ENCODE measurements at regions not wholly inside any gene's neighbourhood (a gene's known extent, or its start where the extent isn't known, plus 50 kb on each side); places are given as distances from the start of the nearest gene placed in this dataset.

DNA sequence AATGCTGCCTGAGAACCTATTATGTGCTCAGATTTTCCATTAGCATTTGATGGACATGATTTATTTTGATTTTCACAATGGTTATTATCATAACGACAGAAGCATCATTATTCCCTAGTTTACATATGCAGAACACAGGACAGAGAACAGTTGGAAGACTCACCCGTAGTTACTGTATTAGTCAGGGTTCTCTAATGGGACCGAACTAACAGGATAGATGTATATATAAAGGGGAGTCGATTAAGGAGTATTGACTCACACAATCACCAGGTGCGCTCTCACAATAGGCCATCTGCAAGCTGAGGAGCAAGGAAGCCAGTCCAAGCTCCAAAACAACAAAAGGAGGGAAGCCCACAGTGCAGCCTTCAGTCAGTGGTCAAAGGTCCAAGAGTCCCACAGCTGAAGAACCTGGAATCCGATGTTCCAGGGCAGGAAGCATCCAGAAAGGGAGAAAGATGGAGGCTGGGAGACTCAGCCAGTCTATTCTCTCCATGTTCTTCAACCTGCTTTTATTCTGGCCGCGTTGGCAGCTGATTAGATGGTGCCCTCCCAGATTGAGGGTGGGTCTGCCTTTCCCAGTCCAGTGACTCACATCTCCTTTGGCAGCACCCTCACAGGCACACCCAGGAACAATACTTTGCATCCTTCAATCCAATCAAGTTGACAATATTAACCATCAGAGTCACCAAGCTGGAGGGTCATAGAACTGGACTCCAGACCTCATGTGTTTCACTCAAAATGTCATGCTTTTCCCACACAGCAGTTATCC is 92.7 kb upstream of the XYLT1 start:
- TF ChIP-seq, protein P1, sequence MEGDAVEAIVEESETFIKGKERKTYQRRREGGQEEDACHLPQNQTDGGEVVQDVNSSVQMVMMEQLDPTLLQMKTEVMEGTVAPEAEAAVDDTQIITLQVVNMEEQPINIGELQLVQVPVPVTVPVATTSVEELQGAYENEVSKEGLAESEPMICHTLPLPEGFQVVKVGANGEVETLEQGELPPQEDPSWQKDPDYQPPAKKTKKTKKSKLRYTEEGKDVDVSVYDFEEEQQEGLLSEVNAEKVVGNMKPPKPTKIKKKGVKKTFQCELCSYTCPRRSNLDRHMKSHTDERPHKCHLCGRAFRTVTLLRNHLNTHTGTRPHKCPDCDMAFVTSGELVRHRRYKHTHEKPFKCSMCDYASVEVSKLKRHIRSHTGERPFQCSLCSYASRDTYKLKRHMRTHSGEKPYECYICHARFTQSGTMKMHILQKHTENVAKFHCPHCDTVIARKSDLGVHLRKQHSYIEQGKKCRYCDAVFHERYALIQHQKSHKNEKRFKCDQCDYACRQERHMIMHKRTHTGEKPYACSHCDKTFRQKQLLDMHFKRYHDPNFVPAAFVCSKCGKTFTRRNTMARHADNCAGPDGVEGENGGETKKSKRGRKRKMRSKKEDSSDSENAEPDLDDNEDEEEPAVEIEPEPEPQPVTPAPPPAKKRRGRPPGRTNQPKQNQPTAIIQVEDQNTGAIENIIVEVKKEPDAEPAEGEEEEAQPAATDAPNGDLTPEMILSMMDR (IDR thresholded peaks at IDR 0.05), result no peak
- Histone ChIP-seq H3K27me3 (peaks cover 0 to 31% of the 10 kb centered on the region in 2 donors), H3K4me3 (no peak overlapping the region), H3K4me1 (no peaks in the 10 kb centered on the region), H3K9me3 (no peaks in the 10 kb centered on the region), H3K36me3 (no peaks in the 10 kb centered on the region), H3K27ac (no peak overlapping the region)
- no peak for DNase-seq
- ATAC-seq, result no peak
- intact Hi-C loops (cut with DNase I), result no loop called here

DNA sequence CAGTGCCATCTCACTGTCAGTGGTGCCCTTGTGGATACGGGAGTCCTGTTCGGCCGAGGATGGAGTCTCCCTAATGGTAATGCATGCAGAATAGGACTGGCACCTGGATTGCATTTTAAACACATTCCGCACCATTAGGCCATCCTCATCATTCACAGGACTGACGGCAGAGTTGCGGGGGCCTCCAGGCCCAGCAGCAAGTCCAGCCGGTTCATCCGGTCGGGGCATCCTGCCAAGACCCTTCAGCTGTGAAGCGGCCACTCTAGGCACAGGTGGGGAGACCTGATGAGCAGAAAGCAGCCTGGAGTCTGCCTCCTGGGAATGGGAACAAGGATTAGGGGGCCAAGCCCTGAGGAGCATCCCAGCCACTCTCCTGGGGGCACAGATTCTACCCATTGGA is 90.3 kb upstream of the XYLT1 start:
- H3K36me3 ChIP-seq, result no peaks in the 10 kb centered on the region
- intact Hi-C loops (cut with DNase I), result no loop called here
- ATAC-seq (no peak), DNase-seq (peak in 1 of 4 donors; percentile 44)
- peaks cover 0 to 31% of the 10 kb centered on the region in 2 donors for H3K27me3 ChIP-seq
- H3K4me3 ChIP-seq, result no peak overlapping the region
- TF ChIP-seq, protein P1 (IDR thresholded peaks at IDR 0.05), result no peak
- H3K27ac ChIP-seq, result no peak overlapping the region
- no peaks in the 10 kb centered on the region for H3K4me1 ChIP-seq
- no peaks in the 10 kb centered on the region for H3K9me3 ChIP-seq

DNA sequence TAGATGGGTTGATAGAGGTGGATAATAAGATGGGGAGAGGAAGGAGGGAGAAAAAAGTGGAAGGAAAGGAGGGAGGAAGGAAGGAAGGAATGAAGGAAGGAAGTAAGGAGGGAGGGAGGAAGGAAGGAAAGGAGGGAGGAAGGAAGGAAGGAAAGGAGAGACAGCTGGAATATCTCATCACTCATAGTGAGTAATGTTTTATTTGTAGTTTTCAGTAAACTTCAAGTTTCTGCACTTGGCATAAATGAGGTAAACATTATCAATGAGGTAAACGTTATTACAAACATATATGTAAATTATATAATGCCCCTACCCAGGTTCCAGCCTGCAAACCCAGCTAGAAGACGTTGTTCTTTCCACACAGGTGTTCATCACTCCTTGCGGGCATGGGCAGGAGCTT is 89.8 kb upstream of the XYLT1 start:
- Histone ChIP-seq H3K9me3 (no peaks in the 10 kb centered on the region), H3K4me1 (no peaks in the 10 kb centered on the region), H3K27me3 (peaks cover 0 to 31% of the 10 kb centered on the region in 2 donors), H3K36me3 (no peaks in the 10 kb centered on the region), H3K4me3 (no peak overlapping the region), H3K27ac (no peak overlapping the region)
- DNase-seq (no peak), ATAC-seq (no peak)
- TF ChIP-seq, protein P1 (IDR thresholded peaks at IDR 0.05), result no peak
- intact Hi-C loops (cut with DNase I), result no loop called here

DNA sequence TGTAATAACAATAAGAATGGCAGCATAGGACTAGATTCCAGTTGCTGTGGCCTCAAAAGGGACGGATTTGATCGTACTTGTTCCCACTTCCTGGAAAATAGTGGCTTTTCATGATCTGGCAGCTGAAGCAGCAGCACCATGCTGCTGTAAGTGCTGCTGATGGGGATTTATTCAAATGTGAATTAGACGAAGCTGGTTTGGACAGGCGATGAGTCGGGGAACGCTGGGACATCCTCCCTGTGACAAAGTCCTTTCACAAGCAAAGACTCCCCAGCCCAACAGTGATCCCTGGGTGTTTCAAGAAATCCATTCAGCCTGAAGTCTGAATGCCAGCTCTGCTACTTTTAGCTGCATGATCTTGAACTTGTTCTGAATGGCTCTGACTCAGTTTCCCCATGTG is 88.6 kb upstream of the XYLT1 start:
- Histone ChIP-seq H3K4me3 (no peak overlapping the region), H3K27ac (no peak overlapping the region), H3K27me3 (peaks cover 0 to 26% of the 10 kb centered on the region in 2 donors), H3K4me1 (no peaks in the 10 kb centered on the region), H3K9me3 (no peaks in the 10 kb centered on the region), H3K36me3 (no peaks in the 10 kb centered on the region)
- TF ChIP-seq, protein P1 (IDR thresholded peaks at IDR 0.05), result no peak
- no peak for DNase-seq
- intact Hi-C loops (cut with DNase I), result no loop called here
- ATAC-seq, result no peak

DNA sequence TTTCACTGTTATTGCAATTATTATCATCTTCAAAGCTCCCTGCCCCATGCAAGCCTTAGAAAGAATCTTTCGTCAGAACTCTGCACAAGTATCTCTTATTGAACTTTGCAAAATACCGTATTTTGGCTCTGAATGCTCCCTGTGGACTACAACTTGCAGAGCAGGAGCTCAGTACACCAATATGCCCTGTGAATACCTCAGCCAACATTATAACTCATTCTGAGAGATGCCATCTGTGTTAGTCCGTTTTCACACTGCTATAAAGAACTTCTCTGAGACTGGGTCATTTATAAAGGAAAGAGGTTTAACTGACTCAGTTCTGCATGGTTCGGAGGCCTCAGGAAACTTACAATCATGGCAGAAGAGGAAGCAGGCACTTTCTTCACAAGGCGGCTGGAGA is 87.2 kb upstream of the XYLT1 start:
- intact Hi-C loops (cut with DNase I), result no loop called here
- no peak for DNase-seq
- Histone ChIP-seq H3K9me3 (no peaks in the 10 kb centered on the region), H3K36me3 (no peaks in the 10 kb centered on the region), H3K4me1 (no peaks in the 10 kb centered on the region), H3K27ac (no peak overlapping the region), H3K4me3 (no peak overlapping the region), H3K27me3 (peaks cover 0 to 29% of the 10 kb centered on the region in 2 donors)
- TF ChIP-seq, protein P1 (IDR thresholded peaks at IDR 0.05), result no peak
- no peak for ATAC-seq

All from left lung (tissue), 4 donors.